MCF 10A (cell line): ENCODE measurements at regions not wholly inside any gene's neighbourhood (a gene's known extent, or its start where the extent isn't known, plus 50 kb on each side); places are given as distances from the start of the nearest gene placed in this dataset.
"Not testable (repeated sequence)": the region's sequence is repeated elsewhere in the genome, so short reads cannot be mapped to it uniquely, and the experiment has no call there.

ENCODE experiments used
- BruUV-seq: library from RNA; stranded (reverse); fragments of 400-500 nt; replicated peaks from 2 replicates; lab custom pipeline; 2021; lab: Mats Ljungman, UMichigan
- CTCF ChIA-PET: fragments of 300-600 bp; sonication (Branson Sonifier 250); formaldehyde crosslinking; extraction: SDS; loops from one replicate; lab custom pipeline; 2021; ENCODE audit warnings: antibody characterized with exemption, inconsistent platforms; lab: Yijun Ruan, JAX
- POLR2A ChIA-PET: fragments of 300-600, 350-650 bp; sonication (Branson Sonifier 250); formaldehyde crosslinking; extraction: SDS; loops from one replicate; lab custom pipeline; 2020; ENCODE audit warnings: antibody characterized with exemption, inconsistent platforms; lab: Yijun Ruan, JAX
- DNase-seq: peaks from one replicate; pipeline ENCODE4 v3.0.0-alpha.2; 2018; ENCODE audit not compliant: unreplicated experiment
- H3K27ac Mint-ChIP-seq: one replicate; pipeline ENCODE4 v1.8.0; 2022; ENCODE audit warnings: mild to moderate bottlenecking, low read depth, mixed read lengths; ENCODE audit not compliant: unreplicated experiment
- H3K27me3 Mint-ChIP-seq: one replicate; pipeline ENCODE4 v1.8.0; 2022; ENCODE audit warnings: mixed read lengths; ENCODE audit not compliant: insufficient read depth, unreplicated experiment
- H3K36me3 Mint-ChIP-seq: one replicate; pipeline ENCODE4 v1.8.0; 2022; ENCODE audit warnings: mild to moderate bottlenecking, moderate library complexity, mixed read lengths; ENCODE audit not compliant: insufficient read depth, unreplicated experiment
- H3K4me1 Mint-ChIP-seq: one replicate; pipeline ENCODE4 v1.8.0; 2022; ENCODE audit warnings: mixed read lengths; ENCODE audit not compliant: insufficient read depth, unreplicated experiment
- H3K4me3 Mint-ChIP-seq: one replicate; pipeline ENCODE4 v1.8.0; 2022; ENCODE audit warnings: mild to moderate bottlenecking, moderate library complexity, mixed read lengths; ENCODE audit not compliant: unreplicated experiment
- H3K9me3 Mint-ChIP-seq: one replicate; pipeline ENCODE4 v1.8.0; 2022; ENCODE audit warnings: mixed read lengths; ENCODE audit not compliant: unreplicated experiment
- intact Hi-C: fragments of 100-400 bp; cut with micrococcal nuclease; formaldehyde crosslinking; loops from 2 replicates; pipeline ENCODE4 v1.14.1; 2022
- TF ChIP-seq, protein P1 (sequence below): fragments of 200-600 bp; IDR thresholded peaks from one replicate; pipeline ENCODE4 v1.8.0; 2022; ENCODE audit warnings: antibody characterized with exemption, mild to moderate bottlenecking; ENCODE audit not compliant: unreplicated experiment

DNA sequence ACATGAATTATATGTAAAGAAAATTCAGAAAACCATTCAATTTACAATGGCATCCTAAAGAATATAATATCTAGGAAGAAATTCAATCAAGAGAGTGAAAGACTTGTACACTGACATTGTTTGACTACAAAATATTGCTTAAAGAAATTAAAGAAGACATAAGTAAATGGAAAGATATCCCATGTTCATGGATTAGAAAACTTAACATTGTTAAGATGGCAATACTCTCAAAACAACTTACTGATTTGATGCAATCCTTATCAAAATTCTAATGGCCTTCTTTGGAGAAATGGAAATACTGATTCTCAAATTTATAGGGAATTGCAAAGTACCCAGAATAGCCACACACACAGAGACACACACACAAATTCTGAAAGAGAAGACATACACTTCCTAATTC is 298.3 kb upstream of the EXOC2 start:
- no peaks in the 10 kb centered on the region for H3K36me3 Mint-ChIP-seq
- no peak overlapping the region for H3K27ac Mint-ChIP-seq
- TF ChIP-seq, protein P1, sequence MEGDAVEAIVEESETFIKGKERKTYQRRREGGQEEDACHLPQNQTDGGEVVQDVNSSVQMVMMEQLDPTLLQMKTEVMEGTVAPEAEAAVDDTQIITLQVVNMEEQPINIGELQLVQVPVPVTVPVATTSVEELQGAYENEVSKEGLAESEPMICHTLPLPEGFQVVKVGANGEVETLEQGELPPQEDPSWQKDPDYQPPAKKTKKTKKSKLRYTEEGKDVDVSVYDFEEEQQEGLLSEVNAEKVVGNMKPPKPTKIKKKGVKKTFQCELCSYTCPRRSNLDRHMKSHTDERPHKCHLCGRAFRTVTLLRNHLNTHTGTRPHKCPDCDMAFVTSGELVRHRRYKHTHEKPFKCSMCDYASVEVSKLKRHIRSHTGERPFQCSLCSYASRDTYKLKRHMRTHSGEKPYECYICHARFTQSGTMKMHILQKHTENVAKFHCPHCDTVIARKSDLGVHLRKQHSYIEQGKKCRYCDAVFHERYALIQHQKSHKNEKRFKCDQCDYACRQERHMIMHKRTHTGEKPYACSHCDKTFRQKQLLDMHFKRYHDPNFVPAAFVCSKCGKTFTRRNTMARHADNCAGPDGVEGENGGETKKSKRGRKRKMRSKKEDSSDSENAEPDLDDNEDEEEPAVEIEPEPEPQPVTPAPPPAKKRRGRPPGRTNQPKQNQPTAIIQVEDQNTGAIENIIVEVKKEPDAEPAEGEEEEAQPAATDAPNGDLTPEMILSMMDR: no peak
- ChIA-PET POLR2A (interaction anchor here (0.6 kb wide), 1 partner anchor 12 kb away, joined by 3 read pairs; no protein-coding TSS in a partner anchor), CTCF (interaction anchor here (0.6 kb wide), 2 partner anchors 15 to 96 kb away, joined by 3 to 4 read pairs; no protein-coding TSS in a partner anchor)
- DNase-seq: no peak
- H3K4me1 Mint-ChIP-seq: no peaks in the 10 kb centered on the region
- H3K4me3 Mint-ChIP-seq: no peak overlapping the region
- intact Hi-C loops: no loop called here
- no TSS peak for BruUV-seq
- no peaks in the 10 kb centered on the region for H3K27me3 Mint-ChIP-seq
- no peaks in the 10 kb centered on the region for H3K9me3 Mint-ChIP-seq

DNA sequence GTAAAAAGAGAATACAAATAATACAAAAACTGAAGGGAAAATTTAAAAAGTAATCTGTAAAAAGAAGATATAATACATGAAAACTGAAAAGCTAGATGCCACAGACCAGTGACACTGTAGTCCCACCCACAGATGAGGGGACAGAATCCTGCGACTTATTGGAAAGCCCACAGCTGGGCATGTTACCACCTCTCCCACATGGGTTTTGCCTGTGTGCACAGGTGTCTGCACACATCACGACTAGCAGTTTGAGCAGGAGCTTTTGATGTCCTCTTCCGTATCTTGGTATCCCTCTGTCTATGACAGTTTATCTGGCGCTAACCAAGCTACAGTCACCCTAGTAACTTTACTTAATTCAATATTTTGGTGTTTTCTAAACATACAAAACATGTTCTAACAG is 291.1 kb upstream of the EXOC2 start:
- POLR2A ChIA-PET: interaction anchor here (0.7 kb wide), 1 partner anchor 98 kb away, joined by 4 read pairs; no protein-coding TSS in a partner anchor
- intact Hi-C loops: no loop called here
- Mint-ChIP-seq H3K4me3 (no peak overlapping the region), H3K4me1 (no peaks in the 10 kb centered on the region), H3K27me3 (no peaks in the 10 kb centered on the region), H3K9me3 (no peaks in the 10 kb centered on the region), H3K36me3 (no peaks in the 10 kb centered on the region), H3K27ac (no peak overlapping the region)
- no TSS peak for BruUV-seq
- CTCF ChIA-PET: no interaction called here
- TF ChIP-seq, protein P1: no peak
- DNase-seq: no peak

DNA sequence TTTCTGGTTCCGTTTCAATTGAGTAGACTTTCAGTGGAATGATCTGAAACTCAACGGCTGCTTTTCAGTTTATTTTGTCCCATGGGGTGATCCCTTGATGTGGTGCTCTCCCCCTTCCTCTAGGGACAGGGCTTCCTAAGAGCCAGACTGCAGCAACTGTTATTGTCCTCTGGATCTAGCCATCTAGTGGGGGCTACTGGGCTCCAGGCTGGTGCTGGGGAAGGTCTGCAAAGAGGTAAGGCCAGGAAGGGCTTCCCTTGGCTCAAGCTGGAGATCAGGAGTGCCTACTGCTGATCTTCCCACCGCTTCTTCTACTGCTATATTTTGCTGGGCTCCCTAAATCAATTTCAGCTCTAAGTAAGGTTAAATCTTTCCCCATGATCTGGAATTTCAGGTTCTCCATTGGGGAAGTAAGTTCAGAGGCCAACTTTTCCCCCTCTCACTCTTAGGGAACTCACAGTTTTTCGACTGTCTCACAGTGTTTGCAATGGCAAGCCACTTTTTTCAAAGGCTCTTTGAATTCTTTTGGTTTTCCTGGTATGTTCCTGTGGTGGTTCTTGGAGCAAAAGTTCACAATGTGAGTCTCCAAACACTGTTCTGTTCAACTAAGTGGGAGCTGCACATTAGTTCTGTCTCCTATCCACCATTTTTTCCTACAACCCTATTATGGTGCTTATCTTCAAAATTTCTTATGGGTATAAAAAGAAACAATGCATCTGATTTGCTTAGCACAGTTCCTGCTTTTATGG is 286.2 kb upstream of the EXOC2 start:
- ChIA-PET CTCF (no interaction called here), POLR2A (interaction anchor here (0.7 kb wide), 1 partner anchor 13 kb away, joined by 3 read pairs; no protein-coding TSS in a partner anchor)
- Mint-ChIP-seq H3K4me3 (no peak overlapping the region), H3K27ac (peak overlapping the region; percentile 39), H3K4me1 (no peaks in the 10 kb centered on the region), H3K9me3 (peaks cover 17% of the 10 kb centered on the region), H3K27me3 (no peaks in the 10 kb centered on the region), H3K36me3 (no peaks in the 10 kb centered on the region)
- no TSS peak for BruUV-seq
- DNase-seq: no peak
- TF ChIP-seq, protein P1: no peak
- intact Hi-C loops: no loop called here

DNA sequence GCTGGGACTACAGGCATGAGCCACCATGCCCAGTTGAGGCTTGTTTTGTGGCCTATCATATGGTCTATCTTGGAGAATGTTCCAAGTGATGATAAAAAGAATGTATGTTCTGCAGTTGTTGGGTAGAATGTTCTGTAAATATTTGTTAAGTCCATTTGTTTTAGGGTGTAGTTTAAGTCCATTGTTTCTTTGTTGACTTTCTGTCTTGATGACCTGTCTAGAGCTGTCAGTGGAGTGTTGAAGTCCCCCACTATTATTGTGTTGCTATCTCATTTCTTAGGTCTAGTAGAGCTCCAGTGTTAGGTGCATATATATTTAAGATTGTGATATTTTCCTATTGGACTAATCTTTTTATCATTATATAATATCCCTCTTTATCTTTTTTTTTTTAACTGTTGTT is 284.3 kb upstream of the EXOC2 start:
- H3K36me3 Mint-ChIP-seq, intact Hi-C loops, H3K4me3 Mint-ChIP-seq, H3K27ac Mint-ChIP-seq, H3K27me3 Mint-ChIP-seq, H3K4me1 Mint-ChIP-seq, DNase-seq, BruUV-seq: not testable (repeated sequence)
- CTCF ChIA-PET: interaction anchor here (0.6 kb wide), 2 partner anchors 160 to 597 kb away, joined by 3 read pairs; no protein-coding TSS in a partner anchor
- POLR2A ChIA-PET: interaction anchor here (0.6 kb wide), 1 partner anchor 17 kb away, joined by 4 read pairs; no protein-coding TSS in a partner anchor
- peaks cover 17% of the 10 kb centered on the region for H3K9me3 Mint-ChIP-seq
